ENCODE measurements at regions not wholly inside any gene's neighbourhood (a gene's known extent, or its start where the extent isn't known, plus 50 kb on each side); places are given as distances from the start of the nearest gene placed in this dataset.
"Not testable (repeated sequence)": the region's sequence is repeated elsewhere in the genome, so short reads cannot be mapped to it uniquely, and the experiment has no call there.

DNA sequence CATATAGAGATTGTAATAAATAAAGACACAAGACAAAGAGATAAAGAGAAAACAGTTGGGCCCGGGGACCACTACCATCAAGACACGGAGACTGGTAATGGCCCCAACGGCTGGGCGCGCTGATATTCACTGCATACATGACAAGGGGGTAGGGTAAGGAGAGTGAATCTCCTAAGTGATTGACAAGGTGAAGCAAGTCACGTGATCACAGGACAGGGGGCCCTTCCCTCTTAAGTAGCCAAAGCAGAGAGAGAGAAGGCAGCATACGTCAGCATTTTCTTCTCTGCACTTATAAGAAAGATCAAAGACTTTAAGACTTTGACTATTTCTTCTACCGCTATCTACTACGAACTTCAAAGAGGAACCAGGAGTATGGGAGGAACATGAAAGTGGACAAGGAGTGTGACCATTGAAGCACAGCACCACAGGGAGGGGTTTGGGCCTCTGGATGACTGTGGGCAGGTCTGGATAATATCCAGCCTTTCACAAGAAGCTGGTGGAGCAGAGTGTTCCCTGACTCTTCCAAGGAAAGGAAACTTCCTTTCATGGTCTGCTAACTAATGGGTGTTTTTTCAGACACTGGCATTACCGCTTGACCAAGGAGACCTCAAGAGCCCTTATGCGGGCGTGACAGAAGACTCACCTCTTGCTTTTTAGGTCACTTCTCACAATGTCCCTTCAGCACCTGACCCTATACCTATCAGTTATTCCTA is 75.6 kb downstream of the MRPL39 start:
- DNase-seq (ENCODE audit: low read depth), result not testable (repeated sequence)

DNA sequence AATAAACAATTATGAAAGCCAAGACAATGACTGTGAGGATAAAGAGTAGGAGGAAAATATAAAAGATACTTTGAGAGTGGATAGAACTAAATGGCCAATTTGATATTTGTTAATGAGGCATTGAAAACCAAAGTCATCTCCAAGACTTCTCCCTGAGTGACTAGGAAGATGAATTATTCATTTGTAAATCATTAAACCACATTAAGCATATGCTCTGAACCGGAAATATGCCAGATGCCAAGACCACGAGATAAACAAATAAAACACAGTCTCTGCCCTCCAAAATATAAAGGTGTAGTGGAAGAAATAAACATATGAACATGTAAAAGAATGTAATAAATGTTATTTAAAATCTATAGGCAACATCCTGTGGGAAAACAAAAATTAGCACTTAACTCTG is 78.8 kb downstream of the MRPL39 start:
- DNase-seq (ENCODE audit: low read depth), result no peak

DNA sequence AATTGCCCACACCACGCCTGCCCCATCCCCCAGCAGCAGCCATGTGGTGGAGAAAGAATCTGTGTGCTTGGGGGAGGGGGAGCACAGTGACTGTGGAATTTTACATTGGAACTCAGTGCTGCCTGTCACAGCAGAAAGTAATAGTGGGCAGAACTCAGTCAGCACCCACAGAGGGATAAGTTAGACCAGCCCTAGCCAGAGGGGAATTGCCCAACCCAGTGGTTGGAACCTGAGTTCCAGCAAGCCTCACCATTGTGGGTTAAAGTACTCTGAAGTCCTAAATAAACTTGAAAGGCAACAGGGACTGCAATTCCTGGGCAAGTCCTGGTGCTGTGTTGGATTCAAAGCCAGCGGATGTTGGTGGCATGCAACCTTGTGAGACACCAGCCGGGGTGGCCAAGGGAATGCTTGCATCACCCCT is 88.8 kb downstream of the MRPL39 start:
- DNase-seq (ENCODE audit: low read depth), result no peak

DNA sequence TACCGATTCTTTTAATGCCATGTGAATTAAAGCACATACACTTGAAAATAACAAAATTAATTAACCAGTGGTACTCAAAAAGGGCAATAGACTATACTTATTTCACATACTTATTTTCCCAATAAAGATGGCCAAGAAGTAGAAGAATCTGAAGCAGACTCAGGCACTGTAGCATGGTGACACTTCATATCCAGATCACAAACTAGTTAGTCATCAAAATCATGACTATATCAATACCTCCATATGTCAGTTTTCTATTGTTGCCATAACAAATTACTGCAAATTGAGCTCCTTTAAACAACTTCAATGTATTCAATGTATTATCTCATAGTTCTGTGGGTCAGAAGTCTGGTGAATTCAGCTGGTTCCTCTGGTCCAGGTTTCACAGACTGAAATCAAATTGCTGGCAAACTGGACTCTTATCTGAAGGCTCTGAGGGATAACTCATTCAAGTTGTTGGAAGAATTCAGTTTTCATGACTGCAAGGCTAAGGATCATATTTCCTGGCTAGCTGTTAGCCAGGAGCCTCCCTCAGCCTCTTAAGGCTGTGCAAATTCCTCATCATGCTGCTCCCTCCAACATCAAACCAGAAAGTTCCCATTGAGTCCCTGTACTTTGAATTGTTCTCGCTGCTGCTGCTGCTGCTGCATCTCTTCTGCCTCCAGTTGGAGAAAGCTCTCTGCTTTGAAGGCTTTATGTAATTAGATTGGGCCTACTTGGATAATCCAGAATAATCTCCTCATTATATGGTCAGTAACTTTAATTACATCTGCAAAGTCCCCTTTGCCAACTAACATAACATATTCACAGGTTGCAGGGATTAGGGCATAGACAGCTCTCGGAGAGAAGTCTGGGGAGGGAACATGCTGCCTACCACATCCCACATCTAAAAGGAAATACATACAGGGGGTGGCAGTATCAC is 91.5 kb downstream of the MRPL39 start:
- DNase-seq (ENCODE audit: low read depth), result no peak

DNA sequence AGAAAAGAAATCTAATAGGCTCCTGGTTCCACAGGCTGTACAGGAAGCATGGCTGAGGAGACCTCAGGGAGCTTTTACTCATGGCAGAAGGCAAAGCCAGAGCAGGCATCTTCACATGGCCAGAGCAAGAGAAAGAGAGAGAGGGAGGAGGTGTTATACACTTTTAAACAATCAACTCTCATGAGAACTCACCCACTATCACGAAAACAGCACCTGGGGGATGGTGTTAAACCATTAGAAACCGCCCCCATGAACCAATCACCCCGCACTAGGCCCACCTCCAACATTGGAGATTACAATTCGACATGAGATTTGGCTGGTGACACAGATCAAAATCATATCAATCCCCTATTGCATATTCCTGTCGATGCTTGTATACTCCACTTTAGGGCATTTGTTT is 93.5 kb downstream of the MRPL39 start:
- peak; percentile 20 for DNase-seq (ENCODE audit: low read depth)

DNA sequence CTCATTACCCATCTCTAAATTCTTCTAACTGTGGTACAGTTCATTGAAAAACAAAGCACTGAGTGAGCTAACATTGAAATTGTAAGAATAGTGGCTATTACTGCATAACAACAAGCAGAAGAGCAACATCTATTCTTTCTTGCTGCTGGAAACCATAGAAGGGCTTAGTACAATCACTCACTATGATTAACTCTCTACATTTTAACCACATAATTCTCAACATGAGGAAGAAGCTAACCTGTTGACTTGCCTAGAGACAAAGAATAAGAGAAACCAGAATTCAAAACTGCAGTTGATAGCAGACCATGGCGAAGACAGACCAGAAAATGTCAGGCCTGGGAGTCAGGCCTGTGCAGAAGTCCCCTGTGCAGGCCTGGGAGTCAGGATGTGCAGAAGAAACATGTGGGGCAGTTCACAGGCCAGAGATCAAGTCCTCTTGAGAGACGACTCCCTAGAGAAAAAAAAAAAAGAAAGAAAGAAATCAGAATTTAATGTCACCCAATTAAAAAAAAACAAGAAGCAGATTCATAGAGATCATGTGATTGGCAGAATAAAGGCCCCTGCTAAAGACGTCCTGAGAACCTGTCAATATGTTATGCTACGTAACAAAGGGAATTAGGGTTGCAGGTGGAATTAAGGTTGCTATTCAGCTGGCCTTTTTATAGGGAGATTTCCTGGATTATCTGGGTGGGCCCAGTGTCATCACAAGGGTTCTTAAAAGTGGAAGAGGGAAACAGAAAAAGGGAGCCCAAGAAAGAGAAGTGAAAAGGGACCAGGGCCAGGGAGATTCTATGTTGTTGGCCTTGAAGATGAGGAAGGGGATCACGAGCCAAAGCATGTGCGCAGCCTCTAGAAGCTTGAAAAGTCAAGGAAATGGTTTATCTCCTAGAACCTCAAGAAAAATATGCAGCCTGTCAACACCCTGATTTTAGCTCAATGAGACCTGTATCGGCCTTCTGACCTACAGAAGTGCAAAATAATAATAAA is 94.9 kb downstream of the MRPL39 start:
- DNase-seq (ENCODE audit: low read depth), result no peak

DNA sequence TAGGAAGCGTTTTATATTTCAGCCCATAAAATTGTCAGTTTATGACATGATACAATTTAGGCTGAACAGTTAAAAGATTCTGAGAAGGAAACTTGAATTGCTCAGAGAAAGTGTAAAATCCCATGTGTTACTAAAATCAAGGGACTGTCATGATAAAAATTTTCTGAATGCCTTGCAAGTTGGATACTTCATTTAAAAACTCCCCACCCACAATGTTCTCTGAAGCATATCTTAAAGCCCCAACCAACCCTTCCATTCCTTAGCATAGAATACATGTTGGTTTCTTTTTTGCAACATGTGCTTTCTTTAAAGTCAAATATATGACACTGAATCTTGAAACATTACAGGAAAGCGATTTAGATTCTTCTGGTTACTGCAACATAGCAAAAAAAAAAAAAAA is 97.4 kb downstream of the MRPL39 start:
- DNase-seq (ENCODE audit: low read depth), result no peak

DNA sequence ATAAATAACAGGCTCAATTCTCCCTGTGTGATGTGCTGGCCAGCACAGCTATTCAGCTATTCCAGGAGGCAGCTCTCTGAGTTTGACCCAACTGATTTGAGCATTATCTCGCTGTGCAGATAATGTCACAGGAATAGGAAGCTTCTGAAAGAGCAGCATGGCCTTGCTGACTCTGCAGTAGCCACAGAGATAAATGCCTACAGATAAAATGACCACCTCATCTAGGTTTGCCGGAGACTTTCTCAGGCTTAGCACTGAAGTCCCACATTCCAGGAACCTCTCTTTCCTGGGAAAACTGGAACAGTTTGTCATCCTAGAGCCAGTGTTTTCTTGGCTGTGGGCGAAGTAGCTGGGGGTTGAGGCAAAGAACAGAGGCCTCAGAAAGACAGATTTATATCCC is 98.9 kb downstream of the MRPL39 start:
- DNase-seq (ENCODE audit: low read depth), result no peak

DNA sequence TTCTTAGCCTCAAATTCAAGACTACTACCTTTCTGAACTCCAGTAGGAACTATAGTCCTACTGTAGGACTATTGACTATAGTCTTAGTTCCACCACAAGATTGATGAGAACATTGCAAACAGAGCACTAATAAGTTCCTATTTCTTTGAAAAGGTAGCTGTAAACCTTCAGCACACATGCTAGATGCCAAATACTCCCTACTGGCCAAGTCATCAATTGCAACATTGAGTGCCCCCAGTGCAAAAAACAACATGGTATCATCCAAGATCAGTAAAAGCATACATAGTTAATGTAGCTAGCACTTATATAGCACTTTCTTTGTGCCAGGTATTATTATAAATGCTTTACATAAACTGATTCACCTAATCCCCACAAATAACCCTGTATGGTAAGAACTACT is 99.8 kb downstream of the MRPL39 start:
- no peak for DNase-seq (ENCODE audit: low read depth)

DNA sequence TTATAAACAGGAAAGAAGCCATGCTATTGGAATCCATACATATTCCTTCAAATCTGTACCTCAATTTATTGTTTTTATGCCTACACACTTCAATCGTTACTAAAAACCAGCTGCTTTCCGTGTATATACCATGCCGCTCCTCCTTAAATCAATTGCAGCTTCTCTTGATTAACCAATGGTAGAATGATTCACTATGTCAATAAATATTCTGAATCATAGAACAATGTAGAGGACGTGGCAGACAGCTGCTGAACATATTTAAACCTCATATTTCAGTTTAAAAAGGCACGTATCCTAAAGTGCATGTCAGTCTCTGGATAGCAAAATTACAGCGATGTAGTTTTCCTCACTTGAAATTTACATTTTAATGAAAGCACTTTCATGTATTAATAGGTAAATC is 100.4 kb downstream of the MRPL39 start:
- DNase-seq (ENCODE audit: low read depth), result no peak

DNA sequence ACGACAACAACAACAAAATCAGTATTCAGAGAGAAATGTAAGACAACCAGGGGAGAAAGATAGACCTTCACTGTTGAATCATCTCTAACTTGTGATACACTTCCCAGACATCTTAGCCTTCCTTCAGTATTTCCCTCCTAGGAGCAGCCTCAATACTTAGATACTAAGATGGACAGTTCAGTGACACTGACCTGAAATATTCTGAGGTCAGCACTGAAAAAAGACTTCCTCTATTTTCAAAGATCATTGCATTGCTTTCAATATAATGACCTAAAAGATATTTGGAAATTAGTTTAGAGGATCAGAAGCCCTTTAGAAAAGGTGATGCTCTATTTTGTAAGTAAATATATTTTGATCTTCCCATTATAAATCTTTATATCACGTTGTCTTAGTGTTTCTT is 101.0 kb downstream of the MRPL39 start:
- DNase-seq (ENCODE audit: low read depth), result no peak

DNA sequence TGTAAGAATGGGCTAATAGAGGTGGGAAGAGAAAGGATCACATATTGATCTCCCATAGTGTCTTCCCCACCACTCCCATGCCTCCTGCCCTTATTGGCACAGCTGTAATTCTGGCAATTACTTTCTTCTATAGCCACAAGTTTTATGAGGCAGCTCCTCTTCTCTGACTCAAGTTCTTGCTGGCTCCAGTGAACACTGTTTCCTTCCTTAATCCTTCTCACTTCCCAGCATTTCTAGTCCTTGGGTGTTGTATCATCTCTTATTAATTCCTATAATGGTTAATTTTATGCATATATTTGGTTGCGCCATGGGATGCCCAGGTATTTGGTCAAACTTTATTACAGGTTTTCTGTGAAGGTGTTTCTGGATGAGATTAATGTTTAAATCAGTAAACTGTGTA is 103.3 kb downstream of the MRPL39 start:
- DNase-seq (ENCODE audit: low read depth), result no peak

DNA sequence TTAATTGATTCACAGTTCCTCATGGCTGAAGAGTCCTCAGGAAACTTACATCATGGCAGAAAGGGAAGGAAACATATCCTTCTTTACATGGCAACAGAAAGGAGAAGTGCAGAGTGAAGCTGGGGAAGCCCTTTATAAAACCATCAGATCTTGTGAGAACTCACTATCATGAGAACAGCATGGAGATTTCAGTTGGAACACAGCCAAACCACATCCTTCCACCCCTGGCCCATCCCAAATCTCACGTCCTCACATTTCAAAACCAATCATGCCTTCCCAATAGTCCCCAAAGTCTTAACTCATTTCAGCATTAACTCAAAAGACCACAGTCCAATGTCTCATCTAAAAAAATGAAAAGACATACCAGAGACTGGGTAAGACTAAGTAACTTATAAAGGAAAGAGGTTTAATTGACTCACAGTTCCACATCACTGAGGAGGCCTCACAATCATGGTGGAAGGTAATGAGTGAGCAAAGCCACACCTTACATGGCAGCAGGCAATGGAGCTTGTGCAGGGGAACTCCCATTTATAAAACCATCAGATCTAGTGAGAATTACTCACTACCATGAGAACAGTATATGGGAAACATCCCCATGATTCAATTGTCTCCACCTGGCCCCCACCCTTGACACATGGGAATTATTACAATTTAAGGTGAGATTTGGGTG is 105.2 kb downstream of the MRPL39 start:
- DNase-seq (ENCODE audit: low read depth), result peak; percentile 68

DNA sequence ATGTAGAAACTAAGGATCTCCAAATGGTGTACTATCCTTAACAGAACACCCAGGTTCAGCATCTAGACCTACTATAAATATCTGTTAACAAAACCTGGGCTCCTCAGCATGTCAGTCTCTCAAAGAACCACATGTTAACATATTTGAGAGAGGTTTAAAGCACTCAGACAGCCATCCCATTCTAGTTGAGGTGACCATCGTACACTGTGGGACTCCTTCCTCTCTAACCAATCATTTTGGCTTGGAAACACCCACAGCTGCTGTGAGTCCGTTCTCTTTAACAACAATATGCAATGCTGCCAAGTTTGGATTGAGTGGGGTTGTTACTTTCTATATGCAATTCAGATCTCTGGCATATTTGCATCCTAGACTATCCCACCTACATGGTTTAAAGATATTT is 105.8 kb downstream of the MRPL39 start:
- no peak for DNase-seq (ENCODE audit: low read depth)

DNA sequence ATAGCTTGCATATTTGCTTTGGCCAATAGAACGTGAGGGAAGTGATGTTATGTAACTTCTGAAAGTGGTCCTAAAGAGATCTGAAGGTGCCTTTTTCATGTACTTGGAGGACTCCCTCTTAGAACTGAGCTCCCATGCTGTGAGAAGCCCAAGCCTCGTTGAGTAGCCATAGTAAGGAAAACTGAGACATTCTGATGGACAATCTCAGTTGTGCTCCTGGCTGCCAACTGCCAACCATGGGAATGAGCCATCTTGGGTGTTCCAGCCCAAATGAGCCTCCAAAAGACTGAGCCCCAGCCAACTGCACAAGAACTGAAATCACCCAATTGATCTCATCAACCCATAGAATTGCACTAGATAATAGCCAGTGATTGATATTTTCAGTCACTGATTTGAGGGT is 106.7 kb downstream of the MRPL39 start:
- DNase-seq (ENCODE audit: low read depth), result no peak

DNA sequence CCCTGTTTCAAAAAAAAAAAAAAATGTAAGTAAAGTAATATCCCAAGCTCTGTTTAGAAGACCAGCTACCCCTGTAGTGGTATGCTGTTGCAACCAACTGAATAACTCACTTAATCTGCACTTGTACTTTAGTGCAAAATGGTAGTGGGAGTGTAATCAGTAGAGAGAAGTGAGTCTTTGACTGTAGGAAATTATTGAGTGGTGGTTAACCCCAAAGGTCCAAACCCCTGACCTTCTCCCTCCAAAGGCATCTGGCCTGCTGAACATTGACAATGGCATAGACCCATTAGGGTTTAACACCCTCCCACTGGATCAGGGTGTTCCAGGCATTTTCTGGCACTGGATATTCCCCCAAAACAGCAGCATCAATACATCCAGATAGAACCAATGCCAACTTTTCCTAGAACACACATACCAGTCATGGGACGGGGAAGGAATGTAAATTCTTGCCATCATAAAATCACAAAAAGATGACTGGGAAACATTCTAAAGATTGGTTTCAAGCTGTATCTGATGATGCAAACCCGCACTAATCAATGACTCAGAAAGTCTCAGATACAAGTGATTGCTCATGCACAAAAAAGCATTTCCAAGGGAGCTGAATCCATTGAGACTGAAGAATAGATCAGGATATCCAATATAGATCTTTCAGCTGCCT is 110.3 kb downstream of the MRPL39 start:
- no peak for DNase-seq (ENCODE audit: low read depth)

DNA sequence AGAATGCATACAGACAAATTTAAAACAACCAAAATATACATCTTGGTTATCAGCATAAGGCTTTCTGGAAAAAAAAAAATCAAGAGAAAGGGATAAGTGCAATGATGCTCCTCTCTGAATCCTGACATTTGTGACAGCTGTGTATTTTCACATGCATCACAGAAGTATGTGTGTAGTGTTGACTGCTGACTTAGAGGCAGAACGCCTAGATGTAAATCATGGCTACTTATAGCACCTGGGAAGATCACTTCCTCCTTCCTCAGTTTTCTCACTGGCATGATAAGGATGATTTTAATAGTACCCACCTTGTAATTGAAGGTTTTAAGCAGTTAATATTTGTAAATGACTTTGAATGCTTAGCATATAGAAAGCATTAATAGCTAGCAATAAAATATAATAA is 112.5 kb downstream of the MRPL39 start:
- DNase-seq (ENCODE audit: low read depth), result no peak

DNA sequence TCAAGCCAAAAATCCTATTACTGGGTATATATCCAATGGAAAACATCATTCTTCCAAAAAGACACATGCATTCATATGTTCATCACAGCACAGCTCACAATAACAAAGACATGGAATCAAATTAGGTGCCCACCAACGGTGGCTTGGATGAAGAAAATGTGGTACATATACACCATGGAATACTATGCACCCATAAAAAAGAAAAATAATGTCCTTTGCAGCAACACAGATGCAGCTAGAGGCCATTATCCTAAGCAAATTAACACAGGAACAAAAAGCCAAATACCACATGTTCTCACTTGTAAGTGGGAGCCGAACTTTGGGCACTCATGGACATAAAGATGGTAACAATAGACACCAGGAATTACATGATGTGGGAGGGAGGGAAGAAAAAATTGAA is 113.6 kb downstream of the MRPL39 start:
- DNase-seq (ENCODE audit: low read depth), result no peak

DNA sequence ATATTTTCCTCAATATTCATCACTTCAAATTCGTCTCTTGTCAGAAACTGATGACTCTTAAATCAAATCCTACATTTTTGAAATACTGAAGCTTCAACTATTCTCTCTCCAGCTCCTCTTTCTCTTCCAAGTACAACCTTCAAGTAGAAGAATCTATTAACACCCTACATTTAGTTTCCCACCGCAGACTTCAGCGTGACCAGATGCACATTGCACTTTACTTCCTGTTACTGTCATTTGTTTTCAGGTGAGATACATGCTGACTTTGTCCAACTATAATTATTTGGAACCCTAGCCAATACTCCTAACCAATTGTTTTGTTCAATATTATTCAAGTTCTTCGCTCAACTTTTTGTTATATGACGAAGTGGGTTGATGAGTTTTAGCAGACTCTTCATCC is 116.0 kb downstream of the MRPL39 start:
- DNase-seq (ENCODE audit: low read depth), result no peak

DNA sequence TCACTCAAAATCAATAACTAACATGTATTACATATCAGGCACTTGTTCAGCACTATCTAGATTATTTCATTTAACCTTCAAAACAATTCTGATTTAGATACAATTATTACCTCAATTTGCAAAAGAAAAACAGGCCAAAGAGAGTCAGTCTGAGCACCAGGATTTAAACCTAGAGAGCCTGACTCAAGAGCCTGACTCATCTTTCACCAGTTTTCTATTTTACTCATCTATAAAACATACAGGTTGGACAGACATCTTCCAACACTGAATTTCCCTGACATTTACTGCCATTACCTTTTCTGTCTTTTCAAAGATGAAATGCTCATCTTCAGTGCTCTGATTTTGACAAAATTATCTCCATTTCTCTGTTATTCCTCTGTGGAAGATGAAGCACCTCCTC is 116.5 kb downstream of the MRPL39 start:
- DNase-seq (ENCODE audit: low read depth), result no peak

DNA sequence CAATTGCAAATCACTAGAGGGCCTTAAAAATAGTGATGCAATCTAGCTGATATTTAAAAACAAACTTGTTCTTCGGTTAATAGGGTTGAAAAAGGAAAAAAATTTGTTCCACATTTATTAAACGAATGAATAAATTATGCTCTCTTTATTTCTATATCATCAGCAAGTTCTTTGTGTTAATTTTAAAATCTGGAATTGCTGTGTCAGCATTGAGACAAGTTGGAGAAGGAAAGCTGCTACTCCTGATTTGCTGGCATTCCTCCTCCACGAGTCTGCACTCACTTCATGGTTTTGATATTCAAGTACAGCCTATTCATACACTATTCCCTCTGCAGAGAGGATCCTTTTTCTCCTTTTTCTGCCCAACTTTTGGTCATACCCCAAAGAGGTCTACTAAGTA is 117.6 kb downstream of the MRPL39 start:
- DNase-seq (ENCODE audit: low read depth), result no peak
